IMR-90 (cell line): ENCODE measurements at regions not wholly inside any gene's neighbourhood (a gene's known extent, or its start where the extent isn't known, plus 50 kb on each side); places are given as distances from the start of the nearest gene placed in this dataset.

ENCODE experiments used
- ATAC-seq: fragments of 200-7000 bp; cut with Tn5 transposase; 2 replicates; pipeline ENCODE4 v1.9.1; 2020; ENCODE audit warnings: low read depth, mild to moderate bottlenecking, moderate library complexity
- BruUV-seq: library from RNA; stranded (reverse); fragments of 400-500 nt; replicated peaks from 2 replicates; lab custom pipeline; 2021; lab: Mats Ljungman, UMichigan
- CTCF ChIA-PET: fragments of 300-600 bp; formaldehyde crosslinking; extraction: SDS; loops from one replicate; lab custom pipeline; 2021; ENCODE audit warnings: antibody characterized with exemption; lab: Yijun Ruan, JAX
- POLR2A ChIA-PET: fragments of 300-600 bp; sonication (Branson Sonifier 250); formaldehyde crosslinking; loops from one replicate; lab custom pipeline; 2022; ENCODE audit warnings: antibody characterized with exemption; ENCODE audit not compliant: unreplicated experiment; lab: Charles Lee
- DNase-seq: peaks from one replicate; pipeline ENCODE4 v3.0.0; 2013
- H2AFZ ChIP-seq: replicated peaks from 2 replicates; pipeline ENCODE3; 2013; ENCODE audit warnings: low read length, mild to moderate bottlenecking; ENCODE audit not compliant: poor library complexity
- H2AK5ac ChIP-seq: 2 replicates; pipeline ENCODE4 v1.6.1; 2013; ENCODE audit warnings: low read depth, low read length, inconsistent platforms
- H2AK9ac ChIP-seq: replicated peaks from 2 replicates; pipeline ENCODE3; 2013; ENCODE audit warnings: mild to moderate bottlenecking, low read depth, low read length, moderate library complexity; ENCODE audit not compliant: poor library complexity
- H2BK120ac ChIP-seq: 2 replicates; pipeline ENCODE4 v1.6.1; 2013; ENCODE audit warnings: low read depth, low read length, inconsistent platforms
- H2BK15ac ChIP-seq: 3 replicates; pipeline ENCODE4 v1.6.1; 2013; ENCODE audit warnings: low read depth, low read length, inconsistent platforms
- H2BK20ac ChIP-seq: 2 replicates; pipeline ENCODE4 v1.6.1; 2013; ENCODE audit warnings: low read depth, mild to moderate bottlenecking, inconsistent platforms, low read length, moderate library complexity
- H2BK5ac ChIP-seq: 2 replicates; pipeline ENCODE4 v1.6.1; 2013; ENCODE audit warnings: mild to moderate bottlenecking, low read depth, low read length, inconsistent platforms; ENCODE audit not compliant: poor library complexity, severe bottlenecking
- H3K14ac ChIP-seq: replicated peaks from 2 replicates; pipeline ENCODE4 v1.6.1; 2013; ENCODE audit warnings: low read depth, low read length, inconsistent platforms
- H3K18ac ChIP-seq: 2 replicates; pipeline ENCODE4 v1.6.1; 2013; ENCODE audit warnings: low read depth, low read length, control low read depth
- H3K23ac ChIP-seq: 2 replicates; pipeline ENCODE4 v1.6.1; 2013; ENCODE audit warnings: low read depth, low read length, inconsistent platforms
- H3K27ac ChIP-seq: 2 replicates; pipeline ENCODE4 v1.5.1; 2013; ENCODE audit warnings: mild to moderate bottlenecking, control low read depth, low read length; ENCODE audit not compliant: insufficient read depth
- H3K27me3 ChIP-seq: 2 replicates; pipeline ENCODE4 v1.6.1; 2013; ENCODE audit warnings: low read length; ENCODE audit not compliant: control insufficient read depth, insufficient read depth
- H3K36me3 ChIP-seq: 2 replicates; pipeline ENCODE4 v1.6.1; 2013; ENCODE audit warnings: low read length, mixed read lengths; ENCODE audit not compliant: control insufficient read depth, insufficient read depth
- H3K4ac ChIP-seq: 2 replicates; pipeline ENCODE4 v1.6.1; 2013; ENCODE audit warnings: low read depth, low read length, inconsistent platforms
- H3K4me1 ChIP-seq: 2 replicates; pipeline ENCODE4 v1.6.1; 2013; ENCODE audit warnings: low read length, mixed read lengths; ENCODE audit not compliant: control insufficient read depth, insufficient read depth
- H3K4me2 ChIP-seq: 2 replicates; pipeline ENCODE4 v1.6.1; 2013; ENCODE audit warnings: low read depth, mild to moderate bottlenecking, control low read depth, low read length, moderate library complexity
- H3K4me3 ChIP-seq: 2 replicates; pipeline ENCODE4 v1.5.1; 2013; ENCODE audit warnings: low read depth, mild to moderate bottlenecking, control low read depth, low read length, moderate library complexity; ENCODE audit not compliant: insufficient read depth
- H3K56ac ChIP-seq: 2 replicates; pipeline ENCODE4 v1.6.1; 2013; ENCODE audit warnings: low read length, inconsistent platforms; ENCODE audit not compliant: insufficient read depth; ENCODE audit errors: extremely low read depth
- H3K79me1 ChIP-seq, 2 experiments: 2 replicates each; pipeline ENCODE4 v1.6.1; 2013; ENCODE audit warnings: low read length in 2 of 2, inconsistent platforms in 1 of 2, low read depth in 1 of 2
- H3K9ac ChIP-seq: 2 replicates; pipeline ENCODE4 v1.6.1; 2013; ENCODE audit warnings: low read depth, low read length, control low read depth
- H3K9me1 ChIP-seq: 2 replicates; pipeline ENCODE4 v1.6.1; 2013; ENCODE audit warnings: low read length, inconsistent platforms; ENCODE audit not compliant: insufficient read depth
- H3K9me3 ChIP-seq: 2 replicates; pipeline ENCODE4 v1.6.1; 2013; ENCODE audit warnings: low read length; ENCODE audit not compliant: control insufficient read depth, insufficient read depth
- H4K20me1 ChIP-seq: 2 replicates; pipeline ENCODE4 v1.6.1; 2013; ENCODE audit warnings: low read length, inconsistent platforms; ENCODE audit not compliant: insufficient read depth
- H4K5ac ChIP-seq: 2 replicates; pipeline ENCODE4 v1.6.1; 2013; ENCODE audit warnings: mild to moderate bottlenecking, low read depth, low read length, control low read depth
- H4K8ac ChIP-seq, 2 experiments: 2 replicates each; pipeline ENCODE4 v1.6.1; 2013; ENCODE audit warnings: low read depth in 2 of 2, low read length in 2 of 2, control low read depth in 1 of 2, inconsistent platforms in 1 of 2
- H4K91ac ChIP-seq: 2 replicates; pipeline ENCODE4 v1.6.1; 2013; ENCODE audit warnings: low read depth, low read length, inconsistent platforms; ENCODE audit not compliant: insufficient read depth
- NFE2L2 ChIP-seq: fragments of 150-350 bp; IDR thresholded peaks from 2 replicates; pipeline ENCODE4 v1.6.1; 2016; ENCODE audit warnings: low read depth, mild to moderate bottlenecking, low read length
- RAD21 ChIP-seq: IDR thresholded peaks from 2 replicates; pipeline ENCODE4 v1.6.1; 2012; ENCODE audit warnings: low read length, improper control_type of control experiment
- SMC3 ChIP-seq: fragments of 150-350 bp; IDR thresholded peaks from 2 replicates; pipeline ENCODE4 v1.6.1; 2016; ENCODE audit warnings: low read depth, mild to moderate bottlenecking, antibody characterized with exemption, low read length, moderate library complexity
- WGBS, 2 experiments: methylation state at CpG; one replicate each; pipeline versions ENCODE4 v1.1.5 to v1.1.7; 2013; ENCODE audit warnings: missing lambda C conversion rate in 2 of 2; ENCODE audit not compliant: insufficient read length in 1 of 2; ENCODE audit errors: extremely low coverage in 2 of 2; 5-methylcytosine and 5-hydroxymethylcytosine counted together
- dilution Hi-C: fragments of 300-500 bp; cut with HindIII; formaldehyde crosslinking; loops from one replicate; pipeline ENCODE4 v1.14.3; 2018; ENCODE audit warnings: low sequenced_read_pairs; ENCODE audit not compliant: unreplicated experiment
- in situ Hi-C: fragments of 300-500 bp; cut with MboI; formaldehyde crosslinking; loops from 3 replicates; pipeline ENCODE4 v1.14.3; 2019; ENCODE audit warnings: low sequenced_read_pairs, inconsistent platforms, mixed read lengths
- intact Hi-C: fragments of 100-400 bp; cut with micrococcal nuclease; formaldehyde crosslinking; loops from 2 replicates; pipeline ENCODE4 v1.10.0; 2022
- TF ChIP-seq, protein P1 (sequence below): conservative IDR thresholded peaks from 2 replicates; pipeline ENCODE4 v1.5.1; 2012; ENCODE audit warnings: mild to moderate bottlenecking, low read depth, low read length, improper control_type of control experiment

DNA sequence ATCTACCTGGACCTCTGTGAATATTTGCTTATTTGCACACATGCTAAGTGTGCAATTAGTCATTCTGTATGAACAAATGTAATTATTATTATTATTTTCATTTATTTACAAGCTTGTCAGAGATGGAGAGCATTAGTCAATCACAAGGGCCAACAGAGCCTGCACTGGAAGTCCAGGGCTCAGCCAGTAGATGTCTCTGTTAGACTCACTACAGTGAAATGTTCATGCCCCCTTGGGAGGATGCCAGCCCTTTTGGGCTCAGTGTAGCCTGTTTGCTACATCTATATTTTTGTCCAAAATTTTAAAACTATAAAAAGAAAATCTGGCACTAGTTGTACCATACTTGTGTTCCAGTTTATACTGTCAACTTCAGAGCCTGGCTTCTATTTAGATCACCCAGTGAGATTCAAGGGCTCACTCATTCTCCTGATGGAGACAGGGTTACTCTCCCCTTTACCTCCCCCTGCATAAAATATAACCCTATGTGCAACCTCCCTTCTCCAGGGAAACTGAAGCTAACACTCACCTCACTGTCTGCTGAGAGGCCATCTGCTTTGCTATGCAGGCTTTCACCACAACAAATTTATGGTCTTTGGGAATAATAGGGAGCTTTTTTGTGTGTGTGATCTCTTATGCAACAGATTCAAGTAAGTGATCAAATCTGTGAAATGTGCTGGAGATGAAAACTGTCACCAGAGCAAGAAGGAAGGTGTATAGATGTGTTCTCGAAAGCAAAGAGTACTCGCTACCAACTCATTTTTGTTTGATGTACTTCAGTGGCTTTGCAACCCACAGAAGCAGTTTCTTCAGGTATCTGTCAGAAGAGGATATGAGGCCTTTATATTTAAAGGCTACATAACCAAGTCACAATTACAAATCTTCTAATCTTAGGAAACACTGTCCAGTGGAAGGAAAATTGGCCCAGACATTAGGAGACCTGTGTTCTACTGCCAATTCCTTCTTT, 99.9 kb upstream of the TLE4 start:
- dilution Hi-C loops: no loop called here
- Histone ChIP-seq H2AK5ac (no peak overlapping the region), H3K27ac (no peak overlapping the region), H3K4me2 (no peak overlapping the region), H3K36me3 (no peaks in the 10 kb centered on the region), H3K4me1 (no peaks in the 10 kb centered on the region), H2AFZ (no peak overlapping the region), H3K9me1 (no peaks in the 10 kb centered on the region), H2BK15ac (no peak overlapping the region), H3K27me3 (no peaks in the 10 kb centered on the region), H3K14ac (no peak overlapping the region), H4K91ac (no peak overlapping the region), H2AK9ac (no peak overlapping the region), H3K4me3 (no peak overlapping the region), H4K5ac (no peak overlapping the region), H3K9me3 (no peaks in the 10 kb centered on the region), H3K9ac (no peak overlapping the region), H2BK20ac (no peak overlapping the region), H4K20me1 (no peaks in the 10 kb centered on the region), H3K18ac (no peak overlapping the region), H2BK5ac (no peak overlapping the region), H3K4ac (no peak overlapping the region), H4K8ac (no peak overlapping the region), H3K56ac (no peak overlapping the region), H3K79me1 (no peaks in the 10 kb centered on the region), H2BK120ac (no peak overlapping the region), H3K23ac (no peak overlapping the region)
- DNase-seq (peak; percentile 35), ATAC-seq (peak; percentile 82)
- ChIA-PET CTCF (interaction anchor here (0.6 to 1.5 kb wide), 3 partner anchors 9 to 563 kb away, joined by 3 to 4 read pairs (median 3); no protein-coding TSS in a partner anchor), POLR2A (no interaction called here)
- BruUV-seq: no TSS peak
- WGBS, 2 experiments: no CpG with 5 or more reads among the region's 2 CpGs
- intact Hi-C loops: no loop called here
- TF ChIP-seq, protein P1, sequence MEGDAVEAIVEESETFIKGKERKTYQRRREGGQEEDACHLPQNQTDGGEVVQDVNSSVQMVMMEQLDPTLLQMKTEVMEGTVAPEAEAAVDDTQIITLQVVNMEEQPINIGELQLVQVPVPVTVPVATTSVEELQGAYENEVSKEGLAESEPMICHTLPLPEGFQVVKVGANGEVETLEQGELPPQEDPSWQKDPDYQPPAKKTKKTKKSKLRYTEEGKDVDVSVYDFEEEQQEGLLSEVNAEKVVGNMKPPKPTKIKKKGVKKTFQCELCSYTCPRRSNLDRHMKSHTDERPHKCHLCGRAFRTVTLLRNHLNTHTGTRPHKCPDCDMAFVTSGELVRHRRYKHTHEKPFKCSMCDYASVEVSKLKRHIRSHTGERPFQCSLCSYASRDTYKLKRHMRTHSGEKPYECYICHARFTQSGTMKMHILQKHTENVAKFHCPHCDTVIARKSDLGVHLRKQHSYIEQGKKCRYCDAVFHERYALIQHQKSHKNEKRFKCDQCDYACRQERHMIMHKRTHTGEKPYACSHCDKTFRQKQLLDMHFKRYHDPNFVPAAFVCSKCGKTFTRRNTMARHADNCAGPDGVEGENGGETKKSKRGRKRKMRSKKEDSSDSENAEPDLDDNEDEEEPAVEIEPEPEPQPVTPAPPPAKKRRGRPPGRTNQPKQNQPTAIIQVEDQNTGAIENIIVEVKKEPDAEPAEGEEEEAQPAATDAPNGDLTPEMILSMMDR: peak; percentile 39
- peak; percentile 19; the same call in 1 of the 2 replicates for TF ChIP-seq SMC3
- peak; percentile 38 for TF ChIP-seq RAD21
- no peak for TF ChIP-seq NFE2L2
- in situ Hi-C loops: no loop called here
